GM12864 (cell line): ENCODE measurements at regions not wholly inside any gene's neighbourhood (a gene's known extent, or its start where the extent isn't known, plus 50 kb on each side); places are given as distances from the start of the nearest gene placed in this dataset.

Experiments
- DNase-seq: peaks from one replicate; pipeline ENCODE4 v3.0.0-alpha.2; 2011; ENCODE audit warnings: low read depth
- H3K4me3 ChIP-seq: 2 replicates; pipeline ENCODE4 v1.5.1; 2011; ENCODE audit warnings: mild to moderate bottlenecking, low read depth, low read length, control low read depth
- TF ChIP-seq, protein P1 (sequence below): IDR thresholded peaks from 2 replicates; pipeline ENCODE4 v1.5.1; 2011; ENCODE audit warnings: low read depth, mild to moderate bottlenecking, moderate library complexity, low read length, control low read depth, inconsistent platforms; ENCODE audit errors: missing control alignments

DNA sequence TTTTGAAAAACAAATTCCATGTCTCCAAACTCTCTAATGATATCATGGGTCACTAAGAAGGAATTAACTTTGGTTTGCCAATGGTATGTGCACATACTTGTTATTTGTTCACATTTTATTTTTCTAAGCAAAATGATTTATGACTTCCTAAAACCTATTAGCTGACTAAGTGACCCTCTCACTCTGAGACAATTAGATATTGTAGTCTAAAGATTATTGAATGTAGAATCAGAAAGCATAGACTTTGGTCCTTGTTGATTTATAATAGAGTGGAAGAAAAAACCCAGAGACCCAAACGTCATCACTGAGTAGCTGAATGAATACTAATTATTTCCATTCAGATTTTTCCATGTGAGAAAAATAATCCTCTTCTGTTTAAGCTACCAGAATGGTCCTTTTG is 243.5 kb upstream of the ANO3 start:
- DNase-seq: no peak
- TF ChIP-seq, protein P1, sequence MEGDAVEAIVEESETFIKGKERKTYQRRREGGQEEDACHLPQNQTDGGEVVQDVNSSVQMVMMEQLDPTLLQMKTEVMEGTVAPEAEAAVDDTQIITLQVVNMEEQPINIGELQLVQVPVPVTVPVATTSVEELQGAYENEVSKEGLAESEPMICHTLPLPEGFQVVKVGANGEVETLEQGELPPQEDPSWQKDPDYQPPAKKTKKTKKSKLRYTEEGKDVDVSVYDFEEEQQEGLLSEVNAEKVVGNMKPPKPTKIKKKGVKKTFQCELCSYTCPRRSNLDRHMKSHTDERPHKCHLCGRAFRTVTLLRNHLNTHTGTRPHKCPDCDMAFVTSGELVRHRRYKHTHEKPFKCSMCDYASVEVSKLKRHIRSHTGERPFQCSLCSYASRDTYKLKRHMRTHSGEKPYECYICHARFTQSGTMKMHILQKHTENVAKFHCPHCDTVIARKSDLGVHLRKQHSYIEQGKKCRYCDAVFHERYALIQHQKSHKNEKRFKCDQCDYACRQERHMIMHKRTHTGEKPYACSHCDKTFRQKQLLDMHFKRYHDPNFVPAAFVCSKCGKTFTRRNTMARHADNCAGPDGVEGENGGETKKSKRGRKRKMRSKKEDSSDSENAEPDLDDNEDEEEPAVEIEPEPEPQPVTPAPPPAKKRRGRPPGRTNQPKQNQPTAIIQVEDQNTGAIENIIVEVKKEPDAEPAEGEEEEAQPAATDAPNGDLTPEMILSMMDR: no peak
- H3K4me3 ChIP-seq: no peak overlapping the region

DNA sequence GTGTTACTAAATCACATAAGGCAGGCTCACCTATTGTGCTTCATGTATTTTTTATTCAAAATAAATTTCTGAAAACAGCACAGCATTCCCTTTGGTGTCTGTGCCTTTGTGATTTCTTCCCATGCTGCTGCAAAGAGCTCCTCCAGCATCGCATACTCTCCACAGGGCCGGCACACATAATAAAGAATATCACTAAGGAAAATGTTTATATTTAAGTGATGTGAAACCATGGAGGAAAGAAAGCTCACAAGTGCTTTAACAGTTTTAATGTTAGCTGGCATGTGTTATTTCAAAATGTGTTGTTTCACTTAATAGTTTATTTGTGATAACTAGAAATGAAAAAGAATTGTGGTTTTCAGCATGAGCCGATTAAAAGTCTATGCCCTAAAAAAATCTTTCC is 241.3 kb upstream of the ANO3 start:
- no peak for DNase-seq
- H3K4me3 ChIP-seq: no peak overlapping the region
- TF ChIP-seq, protein P1: no peak

DNA sequence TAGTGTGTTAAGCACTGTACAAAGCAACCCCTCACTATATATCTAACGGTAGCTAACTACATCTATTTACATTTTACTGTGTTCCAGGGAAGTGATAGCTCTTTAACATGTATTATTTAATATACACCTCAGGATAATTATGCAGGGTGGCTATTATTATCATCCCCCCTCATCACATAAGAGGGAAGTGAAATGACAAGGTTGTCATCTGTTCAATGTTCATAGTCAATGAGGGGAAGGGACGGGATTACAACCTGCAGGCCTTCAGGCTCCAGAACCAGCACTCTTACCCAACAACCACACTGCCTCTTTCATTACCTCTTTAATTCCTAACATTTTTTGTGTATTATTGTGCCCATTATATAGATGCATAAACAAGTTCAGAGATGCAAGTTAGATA is 238.7 kb upstream of the ANO3 start:
- TF ChIP-seq, protein P1: no peak
- DNase-seq: no peak
- H3K4me3 ChIP-seq: no peak overlapping the region

DNA sequence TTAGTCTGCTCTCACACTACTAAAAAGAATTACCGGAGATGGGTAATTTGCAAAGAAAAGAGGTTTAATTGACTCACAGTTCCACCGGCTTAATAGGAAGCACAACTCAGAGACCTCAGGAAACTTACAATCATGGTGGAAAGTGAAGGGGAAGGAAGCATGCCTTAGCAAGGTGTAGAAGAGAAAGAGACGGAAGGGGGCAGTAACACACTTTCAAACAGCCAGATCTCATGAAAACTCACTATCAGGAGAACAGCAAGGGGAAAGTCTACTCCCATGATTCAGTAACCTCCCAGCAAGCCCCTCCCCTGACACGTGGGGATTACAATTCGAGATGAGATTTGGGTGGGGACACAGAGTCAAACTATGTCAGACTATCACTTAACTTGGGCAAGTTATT is 236.6 kb upstream of the ANO3 start:
- DNase-seq: no peak
- no peak overlapping the region for H3K4me3 ChIP-seq
- TF ChIP-seq, protein P1: no peak

DNA sequence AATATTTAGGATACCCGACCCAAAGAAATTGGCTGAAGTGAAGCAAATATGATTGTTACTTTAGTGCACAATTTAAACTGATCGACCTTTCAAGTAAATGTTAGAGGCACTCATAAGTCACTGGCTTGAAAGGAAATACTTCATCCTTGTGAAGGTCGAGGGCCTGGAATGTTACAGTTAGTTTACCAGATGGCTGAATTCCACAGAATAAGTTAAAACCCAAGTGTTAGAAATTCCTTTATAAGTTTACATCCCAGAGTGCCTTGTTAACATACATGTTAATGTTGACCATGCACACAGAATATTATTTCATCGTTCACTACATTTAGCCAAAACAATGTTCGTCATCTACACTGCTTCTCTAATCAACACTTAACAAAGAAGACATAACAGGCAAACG is 235.5 kb upstream of the ANO3 start:
- DNase-seq: no peak
- no peak overlapping the region for H3K4me3 ChIP-seq
- TF ChIP-seq, protein P1: no peak

DNA sequence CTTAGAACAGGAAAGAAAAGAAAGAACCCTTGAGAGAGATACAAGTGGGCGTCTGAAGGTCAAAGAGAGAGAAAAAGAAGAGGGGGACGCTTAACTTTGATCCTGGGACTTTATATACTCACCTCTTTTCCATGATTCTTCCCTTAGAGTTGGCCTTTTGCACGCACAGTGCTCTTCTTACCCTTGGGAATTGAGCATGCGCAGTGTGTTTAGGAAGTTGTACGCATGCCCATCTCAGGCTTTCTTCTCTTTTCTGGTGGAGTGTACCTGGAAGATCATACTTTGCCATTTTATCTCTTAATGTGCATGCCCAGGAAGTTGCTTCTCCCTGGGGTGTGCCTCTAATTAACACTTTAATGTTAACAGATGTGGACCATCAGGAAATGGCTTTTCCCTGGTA is 229.6 kb upstream of the ANO3 start:
- H3K4me3 ChIP-seq: no peak overlapping the region
- TF ChIP-seq, protein P1: no peak
- DNase-seq: no peak

DNA sequence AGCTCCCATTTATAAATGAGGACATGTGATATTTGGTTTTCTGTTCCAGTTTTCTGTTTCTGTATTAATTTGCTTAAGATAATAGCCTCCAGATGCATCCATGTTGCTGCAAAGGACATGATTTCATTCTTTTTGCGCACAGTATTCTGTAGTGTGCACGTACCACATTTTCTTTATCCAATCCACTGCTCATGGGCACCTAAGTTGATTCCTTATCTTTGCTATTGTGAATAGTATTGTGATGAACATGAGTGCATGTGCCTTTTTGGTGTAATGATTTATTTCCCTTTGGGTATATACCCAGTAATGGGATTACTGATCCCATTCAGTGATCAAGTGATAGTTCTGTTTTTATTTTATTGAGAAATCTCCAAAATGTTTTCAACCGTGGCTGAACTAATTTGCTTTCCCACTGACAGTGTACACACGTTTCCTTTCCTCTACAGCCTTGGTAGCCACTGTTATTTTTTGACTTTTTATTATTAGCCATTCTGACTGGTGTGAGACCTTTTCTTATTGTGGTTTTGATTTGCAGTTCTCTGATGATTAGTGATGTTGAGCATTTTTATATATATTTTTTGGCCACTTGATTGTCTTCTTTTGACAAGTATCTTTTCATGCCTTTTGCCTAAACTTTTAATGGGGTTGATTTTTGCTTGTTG is 226.0 kb upstream of the ANO3 start:
- H3K4me3 ChIP-seq: no peak overlapping the region
- no peak for DNase-seq
- TF ChIP-seq, protein P1: no peak
